IMR-90 (cell line): ENCODE measurements at regions not wholly inside any gene's neighbourhood (a gene's known extent, or its start where the extent isn't known, plus 50 kb on each side); places are given as distances from the start of the nearest gene placed in this dataset.

Experiments
- ATAC-seq: fragments of 200-7000 bp; cut with Tn5 transposase; 2 replicates; pipeline ENCODE4 v1.9.1; 2020; ENCODE audit warnings: low read depth, mild to moderate bottlenecking, moderate library complexity
- BruUV-seq: library from RNA; stranded (reverse); fragments of 400-500 nt; replicated peaks from 2 replicates; lab custom pipeline; 2021; lab: Mats Ljungman, UMichigan
- CTCF ChIA-PET: fragments of 300-600 bp; formaldehyde crosslinking; extraction: SDS; loops from one replicate; lab custom pipeline; 2021; ENCODE audit warnings: antibody characterized with exemption; lab: Yijun Ruan, JAX
- POLR2A ChIA-PET: fragments of 300-600 bp; sonication (Branson Sonifier 250); formaldehyde crosslinking; loops from one replicate; lab custom pipeline; 2022; ENCODE audit warnings: antibody characterized with exemption; ENCODE audit not compliant: unreplicated experiment; lab: Charles Lee
- DNase-seq: peaks from one replicate; pipeline ENCODE4 v3.0.0; 2013
- H2AFZ ChIP-seq: replicated peaks from 2 replicates; pipeline ENCODE3; 2013; ENCODE audit warnings: low read length, mild to moderate bottlenecking; ENCODE audit not compliant: poor library complexity
- H2AK5ac ChIP-seq: 2 replicates; pipeline ENCODE4 v1.6.1; 2013; ENCODE audit warnings: low read depth, low read length, inconsistent platforms
- H2AK9ac ChIP-seq: replicated peaks from 2 replicates; pipeline ENCODE3; 2013; ENCODE audit warnings: mild to moderate bottlenecking, low read depth, low read length, moderate library complexity; ENCODE audit not compliant: poor library complexity
- H2BK120ac ChIP-seq: 2 replicates; pipeline ENCODE4 v1.6.1; 2013; ENCODE audit warnings: low read depth, low read length, inconsistent platforms
- H2BK15ac ChIP-seq: 3 replicates; pipeline ENCODE4 v1.6.1; 2013; ENCODE audit warnings: low read depth, low read length, inconsistent platforms
- H2BK20ac ChIP-seq: 2 replicates; pipeline ENCODE4 v1.6.1; 2013; ENCODE audit warnings: low read depth, mild to moderate bottlenecking, inconsistent platforms, low read length, moderate library complexity
- H2BK5ac ChIP-seq: 2 replicates; pipeline ENCODE4 v1.6.1; 2013; ENCODE audit warnings: mild to moderate bottlenecking, low read depth, low read length, inconsistent platforms; ENCODE audit not compliant: poor library complexity, severe bottlenecking
- H3K14ac ChIP-seq: replicated peaks from 2 replicates; pipeline ENCODE4 v1.6.1; 2013; ENCODE audit warnings: low read depth, low read length, inconsistent platforms
- H3K18ac ChIP-seq: 2 replicates; pipeline ENCODE4 v1.6.1; 2013; ENCODE audit warnings: low read depth, low read length, control low read depth
- H3K23ac ChIP-seq: 2 replicates; pipeline ENCODE4 v1.6.1; 2013; ENCODE audit warnings: low read depth, low read length, inconsistent platforms
- H3K27ac ChIP-seq: 2 replicates; pipeline ENCODE4 v1.5.1; 2013; ENCODE audit warnings: mild to moderate bottlenecking, control low read depth, low read length; ENCODE audit not compliant: insufficient read depth
- H3K27me3 ChIP-seq: 2 replicates; pipeline ENCODE4 v1.6.1; 2013; ENCODE audit warnings: low read length; ENCODE audit not compliant: control insufficient read depth, insufficient read depth
- H3K36me3 ChIP-seq: 2 replicates; pipeline ENCODE4 v1.6.1; 2013; ENCODE audit warnings: low read length, mixed read lengths; ENCODE audit not compliant: control insufficient read depth, insufficient read depth
- H3K4ac ChIP-seq: 2 replicates; pipeline ENCODE4 v1.6.1; 2013; ENCODE audit warnings: low read depth, low read length, inconsistent platforms
- H3K4me1 ChIP-seq: 2 replicates; pipeline ENCODE4 v1.6.1; 2013; ENCODE audit warnings: low read length, mixed read lengths; ENCODE audit not compliant: control insufficient read depth, insufficient read depth
- H3K4me2 ChIP-seq: 2 replicates; pipeline ENCODE4 v1.6.1; 2013; ENCODE audit warnings: low read depth, mild to moderate bottlenecking, control low read depth, low read length, moderate library complexity
- H3K4me3 ChIP-seq: 2 replicates; pipeline ENCODE4 v1.5.1; 2013; ENCODE audit warnings: low read depth, mild to moderate bottlenecking, control low read depth, low read length, moderate library complexity; ENCODE audit not compliant: insufficient read depth
- H3K56ac ChIP-seq: 2 replicates; pipeline ENCODE4 v1.6.1; 2013; ENCODE audit warnings: low read length, inconsistent platforms; ENCODE audit not compliant: insufficient read depth; ENCODE audit errors: extremely low read depth
- H3K79me1 ChIP-seq, 2 experiments: 2 replicates each; pipeline ENCODE4 v1.6.1; 2013; ENCODE audit warnings: low read length in 2 of 2, inconsistent platforms in 1 of 2, low read depth in 1 of 2
- H3K9ac ChIP-seq: 2 replicates; pipeline ENCODE4 v1.6.1; 2013; ENCODE audit warnings: low read depth, low read length, control low read depth
- H3K9me1 ChIP-seq: 2 replicates; pipeline ENCODE4 v1.6.1; 2013; ENCODE audit warnings: low read length, inconsistent platforms; ENCODE audit not compliant: insufficient read depth
- H3K9me3 ChIP-seq: 2 replicates; pipeline ENCODE4 v1.6.1; 2013; ENCODE audit warnings: low read length; ENCODE audit not compliant: control insufficient read depth, insufficient read depth
- H4K20me1 ChIP-seq: 2 replicates; pipeline ENCODE4 v1.6.1; 2013; ENCODE audit warnings: low read length, inconsistent platforms; ENCODE audit not compliant: insufficient read depth
- H4K5ac ChIP-seq: 2 replicates; pipeline ENCODE4 v1.6.1; 2013; ENCODE audit warnings: mild to moderate bottlenecking, low read depth, low read length, control low read depth
- H4K8ac ChIP-seq, 2 experiments: 2 replicates each; pipeline ENCODE4 v1.6.1; 2013; ENCODE audit warnings: low read depth in 2 of 2, low read length in 2 of 2, control low read depth in 1 of 2, inconsistent platforms in 1 of 2
- H4K91ac ChIP-seq: 2 replicates; pipeline ENCODE4 v1.6.1; 2013; ENCODE audit warnings: low read depth, low read length, inconsistent platforms; ENCODE audit not compliant: insufficient read depth
- BHLHE40 ChIP-seq: fragments of 150-350 bp; IDR thresholded peaks from 2 replicates; pipeline ENCODE4 v1.6.1; 2016; ENCODE audit warnings: mild to moderate bottlenecking, low read depth, low read length
- CHD1 ChIP-seq: IDR thresholded peaks from 2 replicates; pipeline ENCODE4 v1.6.1; 2012; ENCODE audit warnings: low read depth, low read length, improper control_type of control experiment
- CTCF ChIP-seq: conservative IDR thresholded peaks from 2 replicates; pipeline ENCODE4 v1.5.1; 2012; ENCODE audit warnings: mild to moderate bottlenecking, low read depth, low read length, improper control_type of control experiment
- MAFK ChIP-seq: IDR thresholded peaks from 2 replicates; pipeline ENCODE4 v1.6.1; 2012; ENCODE audit warnings: low read depth, low read length, improper control_type of control experiment
- MAZ ChIP-seq: IDR thresholded peaks from 2 replicates; pipeline ENCODE4 v1.6.1; 2012; ENCODE audit warnings: low read depth, mild to moderate bottlenecking, low read length, improper control_type of control experiment, moderate library complexity, borderline replicate concordance
- MXI1 ChIP-seq: IDR thresholded peaks from 2 replicates; pipeline ENCODE4 v1.6.1; 2012; ENCODE audit warnings: low read depth, mild to moderate bottlenecking, low read length, moderate library complexity, borderline replicate concordance
- RCOR1 ChIP-seq: IDR thresholded peaks from 2 replicates; pipeline ENCODE4 v1.6.1; 2012; ENCODE audit warnings: mild to moderate bottlenecking, low read length, improper control_type of control experiment; ENCODE audit not compliant: insufficient replicate concordance
- RFX5 ChIP-seq: IDR thresholded peaks from 2 replicates; pipeline ENCODE4 v1.8.0; 2012; ENCODE audit warnings: low read depth, mild to moderate bottlenecking, low read length, moderate library complexity
- WGBS, 2 experiments: methylation state at CpG; one replicate each; pipeline versions ENCODE4 v1.1.5 to v1.1.7; 2013; ENCODE audit warnings: missing lambda C conversion rate in 2 of 2; ENCODE audit not compliant: insufficient read length in 1 of 2; ENCODE audit errors: extremely low coverage in 2 of 2; 5-methylcytosine and 5-hydroxymethylcytosine counted together
- dilution Hi-C: fragments of 300-500 bp; cut with HindIII; formaldehyde crosslinking; loops from one replicate; pipeline ENCODE4 v1.14.3; 2018; ENCODE audit warnings: low sequenced_read_pairs; ENCODE audit not compliant: unreplicated experiment
- in situ Hi-C: fragments of 300-500 bp; cut with MboI; formaldehyde crosslinking; loops from 3 replicates; pipeline ENCODE4 v1.14.3; 2019; ENCODE audit warnings: low sequenced_read_pairs, inconsistent platforms, mixed read lengths
- intact Hi-C: fragments of 100-400 bp; cut with micrococcal nuclease; formaldehyde crosslinking; loops from 2 replicates; pipeline ENCODE4 v1.10.0; 2022

GRCh38 chr3:17909714-17910113 is 167.3 kb upstream of the TBC1D5 start:
- H3K9me3 ChIP-seq, result no peaks in the 10 kb centered on the region
- H3K27me3 ChIP-seq, result no peaks in the 10 kb centered on the region
- dilution Hi-C loops, result no loop called here
- ATAC-seq, result no peak
- no peak overlapping the region for H3K4ac ChIP-seq
- POLR2A ChIA-PET, result no interaction called here
- in situ Hi-C loops, result no loop called here
- no peak overlapping the region for H2AFZ ChIP-seq
- H3K36me3 ChIP-seq, result no peaks in the 10 kb centered on the region
- no peak overlapping the region for H3K18ac ChIP-seq
- H2AK5ac ChIP-seq, result no peak overlapping the region
- no peak overlapping the region for H3K23ac ChIP-seq
- H3K9ac ChIP-seq, result no peak overlapping the region
- H2BK120ac ChIP-seq, result no peak overlapping the region
- DNase-seq, result no peak
- H4K20me1 ChIP-seq, result no peaks in the 10 kb centered on the region
- H2AK9ac ChIP-seq, result no peak overlapping the region
- H3K9me1 ChIP-seq, result no peaks in the 10 kb centered on the region
- no peak overlapping the region for H3K14ac ChIP-seq
- H4K8ac ChIP-seq, result no peak overlapping the region
- no peak overlapping the region for H3K27ac ChIP-seq
- no TSS peak for BruUV-seq
- intact Hi-C loops, result no loop called here
- no peaks in the 10 kb centered on the region for H3K4me1 ChIP-seq
- no peak for TF ChIP-seq MXI1
- TF ChIP-seq BHLHE40, result no peak
- no peak for TF ChIP-seq RCOR1
- TF ChIP-seq CTCF, result no peak
- no peak for TF ChIP-seq CHD1
- no peak for TF ChIP-seq MAZ
- TF ChIP-seq MAFK, result no peak
- TF ChIP-seq RFX5, result no peak
- H3K79me1 ChIP-seq, result no peaks in the 10 kb centered on the region
- WGBS, 2 experiments, result 36% methylated on average over 2 of the region's 3 CpGs; no CpG with 5 or more reads in 1 of the 2 experiments
- no peak overlapping the region for H4K5ac ChIP-seq
- H3K4me2 ChIP-seq, result no peak overlapping the region
- no peak overlapping the region for H2BK5ac ChIP-seq
- H3K4me3 ChIP-seq, result no peak overlapping the region
- H2BK20ac ChIP-seq, result no peak overlapping the region
- no peak overlapping the region for H4K91ac ChIP-seq
- CTCF ChIA-PET, result no interaction called here
- H2BK15ac ChIP-seq, result no peak overlapping the region
- H3K56ac ChIP-seq, result no peak overlapping the region
